Lower leg skin (tissue), 3 donors: ENCODE measurements at regions not wholly inside any gene's neighbourhood (a gene's known extent, or its start where the extent isn't known, plus 50 kb on each side); places are given as distances from the start of the nearest gene placed in this dataset.

ENCODE experiments used
- CTCF ChIP-seq, 3 donors: fragments of 450-650 bp; IDR thresholded peaks; one replicate each; pipeline ENCODE4 v1.5.1; 2016; ENCODE audit warnings: antibody characterized with exemption in 3 of 3, mild to moderate bottlenecking in 3 of 3, moderate library complexity in 2 of 3
- POLR2A ChIP-seq, 2 donors: fragments of 450-650 bp; IDR thresholded peaks; one replicate each; pipeline ENCODE4 v1.6.1; 2016 to 2017; ENCODE audit warnings: antibody characterized with exemption in 2 of 2, mild to moderate bottlenecking in 1 of 2, moderate library complexity in 1 of 2

- TF ChIP-seq POLR2A (IDR thresholded peaks at IDR 0.05) (no peak), CTCF (IDR thresholded peaks at IDR 0.05) (no peak)
Measured at GRCh38 chr3:43215138-43215537, 71.2 kb upstream of the SNRK start.
